Myocyte (in vitro differentiated cells): ENCODE measurements at regions not wholly inside any gene's neighbourhood (a gene's known extent, or its start where the extent isn't known, plus 50 kb on each side); places are given as distances from the start of the nearest gene placed in this dataset.
"Not testable (repeated sequence)": the region's sequence is repeated elsewhere in the genome, so short reads cannot be mapped to it uniquely, and the experiment has no call there.

Experiments used
- DNase-seq: peaks from one replicate; pipeline ENCODE4 v3.0.0-alpha.2; 2012; ENCODE audit warnings: low read depth

GRCh38 chr3:112765531-112765930 is 81.1 kb downstream of the CD200R1L start:
- no peak for DNase-seq

DNA sequence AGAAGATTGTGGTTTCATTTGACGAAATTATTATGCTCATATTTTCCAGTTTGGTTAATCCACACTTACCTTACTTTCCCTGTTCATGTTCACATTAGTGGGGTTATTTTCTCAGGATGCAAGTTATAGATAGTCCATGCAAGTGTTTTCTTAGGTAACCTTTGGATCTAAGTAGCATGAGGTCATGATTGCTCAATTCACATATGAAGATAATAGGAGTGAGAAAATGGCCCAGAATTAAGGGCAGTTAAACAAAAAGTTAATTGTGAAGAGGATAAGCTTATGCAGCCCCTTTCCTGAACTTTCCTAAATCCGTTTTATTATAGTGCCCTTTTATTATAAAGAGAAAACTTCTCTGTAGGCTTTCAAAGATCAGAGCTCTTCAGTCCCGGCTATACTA is 83.4 kb downstream of the CD200R1L start:
- DNase-seq: no peak

GRCh38 chr3:112761062-112761638 is 85.5 kb downstream of the CD200R1L start:
- no peak for DNase-seq

- no peak for DNase-seq
These were observed 87.0 kb downstream of the CD200R1L start for GRCh38 chr3:112759681-112760080.

DNA sequence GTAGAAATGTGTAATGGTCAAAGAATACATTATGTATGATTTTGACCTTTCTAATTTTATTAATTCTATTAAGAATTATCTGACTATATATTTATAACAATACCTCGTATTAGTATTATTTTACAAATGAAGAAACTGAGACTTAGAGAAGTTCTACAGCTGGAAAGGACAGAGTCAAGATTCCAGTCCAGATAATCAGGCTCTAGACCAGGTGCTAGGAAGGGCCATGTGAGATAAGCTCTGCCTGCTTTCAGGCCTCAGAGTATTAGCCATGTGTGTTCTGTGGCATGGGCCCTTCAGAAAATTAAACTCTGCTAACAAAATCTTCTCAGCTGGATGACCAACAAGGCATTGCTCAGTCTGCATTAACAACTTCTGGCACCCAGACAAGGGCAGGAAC is 87.5 kb downstream of the CD200R1L start:
- DNase-seq: no peak

GRCh38 chr3:112757197-112757596 is 89.5 kb downstream of the CD200R1L start:
- DNase-seq: no peak

GRCh38 chr3:112755845-112756613 is 90.6 kb downstream of the CD200R1L start:
- peak; percentile 54 for DNase-seq

DNA sequence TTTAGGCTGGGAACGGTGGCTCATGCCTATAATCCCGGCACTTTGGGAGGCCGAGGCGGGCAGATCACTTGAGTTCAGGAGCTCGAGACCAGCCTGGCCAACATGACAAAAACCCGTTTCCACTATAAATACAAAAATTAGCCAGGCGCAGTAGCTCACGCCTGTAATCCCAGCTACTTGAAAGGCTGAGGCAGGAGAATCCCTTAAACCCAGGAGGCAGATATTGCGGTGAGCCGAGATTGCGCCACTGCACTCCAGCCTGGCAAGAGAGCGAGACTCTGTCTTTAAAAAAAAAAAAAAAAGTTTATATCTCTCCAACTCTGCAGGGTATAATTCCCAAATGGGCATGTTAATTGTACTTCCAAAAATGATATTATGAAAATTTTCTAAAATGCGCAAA is 91.6 kb downstream of the CD200R1L start:
- not testable (repeated sequence) for DNase-seq

GRCh38 chr3:112751564-112752512 is 94.8 kb downstream of the CD200R1L start:
- peak; percentile 42 for DNase-seq

- DNase-seq: no peak
These were observed 95.6 kb downstream of the CD200R1L start for GRCh38 chr3:112751061-112751460.

DNA sequence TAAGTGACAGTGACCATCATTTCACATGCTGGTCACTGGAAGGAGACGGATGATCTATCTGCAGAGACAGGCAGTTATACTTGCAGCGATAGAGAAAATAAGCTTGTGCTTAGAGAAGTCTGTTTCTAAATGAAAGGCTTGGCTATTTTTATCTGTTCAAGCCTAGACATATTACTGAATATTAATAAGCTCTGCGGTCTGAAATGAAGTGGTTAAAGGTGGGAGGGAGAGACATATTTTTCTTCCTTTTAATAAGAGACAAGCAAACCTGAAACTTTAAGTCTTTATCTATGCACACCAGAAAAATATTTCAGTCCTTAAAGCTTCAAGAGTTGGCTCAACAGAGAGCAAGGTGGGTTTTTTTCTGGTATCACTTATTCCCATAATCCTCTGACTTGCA is 99.0 kb downstream of the CD200R1L start:
- no peak for DNase-seq

DNA sequence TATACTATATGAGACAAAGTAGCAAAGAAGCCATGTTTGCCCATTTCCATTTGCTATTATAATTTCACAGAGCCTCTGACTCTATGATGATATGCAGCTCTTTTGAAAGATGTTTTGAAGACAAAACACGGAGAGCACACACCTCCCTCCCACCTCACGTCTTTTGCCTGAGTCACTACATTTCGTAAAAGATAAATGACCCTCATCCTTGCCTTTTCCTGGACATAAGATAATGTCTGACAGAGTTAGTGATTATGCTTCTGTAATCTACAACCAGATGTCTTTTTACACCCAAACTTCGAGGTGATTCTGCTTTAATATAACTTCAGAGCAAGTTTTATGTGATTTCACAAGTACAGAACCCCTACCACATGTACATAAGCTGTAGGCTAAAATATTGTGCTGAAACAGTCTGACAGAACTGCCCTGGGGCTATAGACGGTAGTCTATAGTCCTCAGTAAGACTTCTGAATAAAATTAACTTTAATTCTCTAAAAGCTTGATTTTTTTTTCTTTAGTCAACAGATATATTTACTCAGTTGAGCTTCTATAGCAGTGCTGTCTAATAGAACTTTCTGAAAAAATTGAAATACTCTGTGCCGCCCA is 99.9 kb downstream of the CD200R1L start:
- DNase-seq: no peak

GRCh38 chr3:112745567-112746248 is 101.0 kb downstream of the CD200R1L start:
- DNase-seq: no peak

DNA sequence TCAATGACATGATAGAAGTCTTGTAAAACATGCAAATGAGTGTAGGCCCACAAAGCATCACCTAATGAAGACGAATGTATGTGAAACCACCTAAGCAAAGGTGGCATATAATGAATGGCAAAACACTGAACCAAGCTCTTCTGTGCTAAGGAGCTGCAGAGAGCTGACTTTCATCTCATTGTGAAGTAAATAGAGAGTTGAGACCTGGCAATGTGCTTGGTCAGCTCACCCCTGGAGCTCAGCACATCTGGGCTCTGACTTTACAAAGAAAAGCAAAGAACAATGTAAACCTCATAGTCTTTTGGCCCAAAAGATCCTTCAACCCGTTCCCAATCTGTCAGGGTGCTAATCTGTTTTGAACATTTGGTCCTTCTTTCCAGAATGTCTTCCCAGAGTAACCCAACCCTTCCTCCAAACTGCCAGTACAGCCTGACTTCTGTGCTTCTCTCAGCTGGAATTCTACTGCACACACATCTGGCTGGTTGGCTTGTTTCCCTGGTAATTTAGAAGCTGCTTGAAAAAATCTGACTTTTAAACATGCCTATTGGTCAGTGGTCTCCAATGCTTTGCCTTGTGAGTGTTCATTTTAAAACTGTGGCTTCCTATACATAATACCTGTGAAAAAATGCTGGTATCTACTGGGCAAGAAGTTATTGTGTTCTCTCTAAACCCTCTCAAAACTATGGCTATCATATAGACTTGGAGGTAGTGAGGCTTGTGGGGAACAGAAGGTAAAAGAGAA is 101.7 kb downstream of the CD200R1L start:
- peak; percentile 15 for DNase-seq

DNA sequence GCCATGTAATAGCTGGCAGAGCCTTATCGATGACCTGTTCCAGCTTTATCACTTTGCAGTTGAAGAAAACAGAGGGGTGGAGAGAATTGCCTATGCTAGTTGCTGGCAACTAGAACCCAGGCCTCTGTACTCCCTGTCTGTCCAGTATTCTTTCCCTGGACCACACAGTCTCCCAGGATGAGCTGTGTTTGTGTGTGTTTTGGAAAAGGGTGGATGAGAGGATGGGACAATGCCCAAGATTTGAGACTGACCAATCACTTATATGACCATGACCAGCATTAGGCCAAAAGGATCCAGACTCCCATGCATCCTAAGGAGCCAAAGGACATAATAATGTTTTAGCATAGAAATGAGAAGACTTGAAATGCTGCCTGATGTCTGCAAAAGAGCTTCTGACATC is 102.6 kb downstream of the CD200R1L start:
- DNase-seq: no peak

- no peak for DNase-seq
These were observed 102.0 kb upstream of the CCDC80 start for GRCh38 chr3:112742934-112743333.

DNA sequence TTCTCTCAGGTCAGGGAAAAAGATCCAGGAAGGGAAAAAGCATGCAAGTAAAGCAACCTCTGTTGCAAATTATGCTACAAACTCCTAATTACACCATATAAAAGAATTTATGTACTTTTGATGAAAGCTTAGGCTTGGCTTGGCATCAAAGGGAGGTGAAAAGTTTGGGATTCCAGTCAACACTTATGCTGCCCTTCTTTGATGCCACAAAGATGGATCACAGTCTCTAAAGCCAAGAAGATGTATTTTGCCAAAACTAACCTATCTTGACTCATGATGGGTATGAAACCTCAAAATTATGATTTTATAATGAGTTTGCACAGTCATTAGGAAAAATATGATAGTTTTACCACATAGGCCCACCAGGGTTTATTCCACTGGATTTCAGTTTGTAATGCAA is 101.0 kb upstream of the CCDC80 start:
- no peak for DNase-seq

DNA sequence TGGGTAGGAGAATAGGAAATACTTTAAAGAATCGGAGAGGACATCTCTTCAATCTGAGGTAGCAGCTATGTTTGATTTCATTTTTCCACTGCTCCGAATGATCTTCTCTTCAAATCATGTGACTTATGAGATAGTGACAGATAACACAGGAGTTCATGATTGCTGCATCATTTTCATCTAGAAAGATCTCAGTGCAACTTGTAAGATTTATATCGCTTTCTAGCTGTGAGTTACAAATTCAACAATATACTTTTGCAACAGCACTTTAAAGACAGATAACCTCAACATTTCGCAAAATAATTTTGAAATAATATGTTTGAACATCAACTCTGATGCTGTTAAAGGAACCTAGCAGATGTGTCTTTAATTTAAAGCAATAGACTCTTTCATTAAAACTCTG is 99.9 kb upstream of the CCDC80 start:
- DNase-seq: no peak

DNA sequence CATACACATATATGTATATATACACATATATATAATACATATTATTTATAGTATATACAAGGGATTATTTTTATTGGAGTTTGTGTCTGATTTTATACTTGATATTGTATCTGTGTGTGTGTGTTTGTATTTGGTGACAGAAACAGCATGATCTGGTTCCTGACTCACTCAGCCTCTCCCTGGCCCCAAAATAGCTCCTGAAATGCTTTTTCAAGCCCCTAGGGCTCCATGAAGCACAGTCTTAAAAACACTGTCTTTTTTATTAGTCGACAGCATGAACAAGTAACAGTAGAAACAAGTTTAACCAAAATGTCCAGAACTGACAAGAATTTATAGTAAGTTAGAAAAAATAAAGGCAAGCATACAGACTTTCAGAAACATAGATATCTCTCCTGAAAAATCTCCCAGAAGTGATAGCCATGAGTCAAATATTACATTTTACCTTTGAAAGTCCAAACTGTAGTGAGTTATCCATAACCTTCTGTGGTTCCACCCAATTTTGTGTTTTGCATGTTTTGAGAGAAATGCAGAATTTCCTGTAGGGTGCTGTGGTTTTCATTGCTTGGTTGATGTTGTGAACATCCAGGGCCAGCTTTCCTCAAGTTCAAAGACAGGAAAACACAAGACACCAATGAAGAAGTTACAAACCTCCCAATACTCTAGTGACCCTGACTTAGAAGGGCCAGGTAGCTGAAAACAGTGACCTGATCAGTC is 98.5 kb upstream of the CCDC80 start:
- DNase-seq: peak; percentile 67

- DNase-seq: no peak
These were observed 97.4 kb upstream of the CCDC80 start for GRCh38 chr3:112738366-112738765.
